HepG2 (cell line): ENCODE measurements at regions not wholly inside any gene's neighbourhood (a gene's known extent, or its start where the extent isn't known, plus 50 kb on each side); places are given as distances from the start of the nearest gene placed in this dataset.

Experiments used
- ATAC-seq: fragments of 200-7000 bp; cut with Tn5 transposase; 3 replicates; pipeline ENCODE4 v1.9.1; 2020; ENCODE audit warnings: mild to moderate bottlenecking, moderate library complexity
- BruUV-seq: library from RNA; stranded (reverse); fragments of 400-500 nt; replicated peaks from 2 replicates; lab custom pipeline; 2021; lab: Mats Ljungman, UMichigan
- CTCF ChIA-PET: fragments of 300-600 bp; formaldehyde crosslinking; extraction: SDS; loops from one replicate; lab custom pipeline; 2021; ENCODE audit warnings: low total read pairs, inconsistent platforms, low intra/inter-chr PET ratio; lab: Yijun Ruan, JAX
- POLR2A ChIA-PET: fragments of 350-600 bp; sonication (Branson Sonifier 250); formaldehyde crosslinking; loops from one replicate; lab custom pipeline; 2020; ENCODE audit warnings: antibody characterized with exemption, inconsistent platforms; lab: Yijun Ruan, JAX
- DNase-seq: peaks from one replicate; pipeline ENCODE4 v3.0.0-alpha.2; 2015; ENCODE audit warnings: low spot score
- FAIRE-seq: peaks from 3 replicates; lab custom pipeline; 2011; peaks lifted over from hg19 to GRCh38; lab: Jason Lieb, UNC
- H2AFZ ChIP-seq: one replicate; pipeline ENCODE4 v1.6.1; 2011; ENCODE audit warnings: low read length, inconsistent platforms
- H3K27ac ChIP-seq: fragments of 300-600 bp; 3 replicates; pipeline ENCODE4 v1.8.0; 2011; ENCODE audit warnings: mixed run types, mild to moderate bottlenecking, mixed read lengths, low read length, inconsistent platforms; ENCODE audit not compliant: insufficient read depth; ENCODE audit errors: extremely low read length
- H3K27me3 ChIP-seq, 2 experiments: fragments of 200-600 bp in 1 of 2; 2 replicates in 1 of 2; 3 replicates in 1 of 2; pipeline versions ENCODE4 v1.6.0 to v1.8.0; 2011; ENCODE audit warnings: low read length in 2 of 2, mild to moderate bottlenecking in 2 of 2, moderate library complexity in 2 of 2, inconsistent platforms in 1 of 2; ENCODE audit not compliant: insufficient read depth in 2 of 2, control insufficient read depth in 1 of 2
- H3K36me3 ChIP-seq, 2 experiments: fragments of 200-600 bp in 1 of 2; replicated peaks in 1 of 2; 2 replicates in 1 of 2; 3 replicates in 1 of 2; pipeline versions ENCODE4 v1.5.1 to v1.8.0; 2011; ENCODE audit warnings: low read length in 2 of 2, inconsistent platforms in 1 of 2; ENCODE audit not compliant: insufficient read depth in 2 of 2, control insufficient read depth in 1 of 2
- H3K4me1 ChIP-seq: 2 replicates; pipeline ENCODE4 v1.5.1; 2012; ENCODE audit warnings: low read length, inconsistent platforms; ENCODE audit not compliant: insufficient read depth
- H3K4me2 ChIP-seq: 2 replicates; pipeline ENCODE4 v1.6.0; 2011; ENCODE audit warnings: low read depth, low read length, inconsistent platforms
- H3K4me3 ChIP-seq, 3 experiments: fragments of 200-600 bp in 1 of 3; sonication (generic), shearing (Covaris generic) in 1 of 3; replicated peaks in 1 of 3; 2 replicates each; pipeline ENCODE4 v1.5.1; 2011 to 2016; ENCODE audit warnings: low read length in 3 of 3, inconsistent platforms in 2 of 3, low read depth in 2 of 3, mild to moderate bottlenecking in 2 of 3, control low read depth in 1 of 3, mixed read lengths in 1 of 3; ENCODE audit not compliant: insufficient read depth in 1 of 3
- H3K79me2 ChIP-seq: one replicate; pipeline ENCODE4 v1.6.1; 2011; ENCODE audit warnings: low read length, inconsistent platforms; ENCODE audit not compliant: insufficient read depth
- H3K9ac ChIP-seq: 2 replicates; pipeline ENCODE4 v1.6.0; 2011; ENCODE audit warnings: mild to moderate bottlenecking, low read depth, low read length, inconsistent platforms; ENCODE audit not compliant: insufficient read depth
- H3K9me3 ChIP-seq: 2 replicates; pipeline ENCODE4 v1.5.1; 2012; ENCODE audit warnings: mild to moderate bottlenecking, low read length
- H4K20me1 ChIP-seq: 2 replicates; pipeline ENCODE4 v1.6.0; 2011; ENCODE audit warnings: inconsistent platforms, mild to moderate bottlenecking, low read length, moderate library complexity; ENCODE audit not compliant: insufficient read depth
- ATRX ChIP-seq: sonication (generic); formaldehyde crosslinking; IDR thresholded peaks from 2 replicates; pipeline ENCODE4 v1.4.0; 2020; ENCODE audit warnings: missing genetic modification reagents, borderline replicate concordance
- BATF2 ChIP-seq: sonication (generic); formaldehyde crosslinking; IDR thresholded peaks from 2 replicates; pipeline ENCODE4 v1.8.0; 2022; ENCODE audit warnings: mild to moderate bottlenecking, missing genetic modification reagents, moderate library complexity
- CREBL2 ChIP-seq: sonication (generic); formaldehyde crosslinking; IDR thresholded peaks from 2 replicates; pipeline ENCODE4 v1.8.1; 2023; ENCODE audit warnings: missing genetic modification reagents, mild to moderate bottlenecking, borderline replicate concordance
- EED ChIP-seq: sonication (generic); formaldehyde crosslinking; IDR thresholded peaks from 2 replicates; pipeline ENCODE4 v1.5.0; 2020; ENCODE audit warnings: mild to moderate bottlenecking, missing genetic modification reagents
- ESRRA ChIP-seq: sonication (generic); formaldehyde crosslinking; IDR thresholded peaks from 2 replicates; pipeline ENCODE4 v1.5.1; 2020; ENCODE audit warnings: mild to moderate bottlenecking, low read depth, missing genetic modification reagents
- GMEB2 ChIP-seq: IDR thresholded peaks from 2 replicates; pipeline ENCODE4 v1.6.1; 2016; ENCODE audit warnings: missing biosample characterization, missing genetic modification reagents, low read depth
- IRF1 ChIP-seq: sonication (generic); formaldehyde crosslinking; IDR thresholded peaks from 2 replicates; pipeline ENCODE4 v1.4.0; 2020; ENCODE audit warnings: low read depth, mild to moderate bottlenecking, missing genetic modification reagents
- NR0B2 ChIP-seq: sonication (generic); formaldehyde crosslinking; IDR thresholded peaks from 2 replicates; pipeline ENCODE4 v1.4.0; 2020; ENCODE audit warnings: mild to moderate bottlenecking, missing genetic modification reagents
- SKIL ChIP-seq: sonication (generic); formaldehyde crosslinking; IDR thresholded peaks from 2 replicates; pipeline ENCODE4 v1.8.0; 2022; ENCODE audit warnings: missing genetic modification reagents, mild to moderate bottlenecking, moderate library complexity, borderline replicate concordance
- SSRP1 ChIP-seq: IDR thresholded peaks from 2 replicates; pipeline ENCODE4 v1.6.1; 2016; ENCODE audit warnings: control low read depth
- ZBTB20 ChIP-seq: sonication (generic); formaldehyde crosslinking; IDR thresholded peaks from 2 replicates; pipeline ENCODE4 v1.8.1; 2023; ENCODE audit warnings: missing genetic modification reagents, low read depth, mild to moderate bottlenecking, borderline replicate concordance
- ZBTB46 ChIP-seq: sonication (generic); formaldehyde crosslinking; IDR thresholded peaks from 2 replicates; pipeline ENCODE4 v1.4.0; 2020; ENCODE audit warnings: mild to moderate bottlenecking, missing genetic modification reagents, borderline replicate concordance
- ZFP90 ChIP-seq: sonication (generic); formaldehyde crosslinking; IDR thresholded peaks from 2 replicates; pipeline ENCODE4 v1.8.0; 2022; ENCODE audit warnings: missing genetic modification reagents, mild to moderate bottlenecking, inconsistent platforms, borderline replicate concordance
- ZNF552 ChIP-seq: sonication (generic); formaldehyde crosslinking; IDR thresholded peaks from 2 replicates; pipeline ENCODE4 v1.9.0; 2022; ENCODE audit warnings: missing genetic modification reagents, mild to moderate bottlenecking, borderline replicate concordance
- WGBS: methylation state at CpG from one replicate; pipeline ENCODE4 v1.1.6; 2017; ENCODE audit warnings: low lambda C conversion rate; 5-methylcytosine and 5-hydroxymethylcytosine counted together
- in situ Hi-C: cut with HindIII; loops from 2 replicates; pipeline ENCODE4 v1.10.0; 2017; ENCODE audit warnings: low pct_unique_long_range_greater_than_20kb; ENCODE audit not compliant: extremely low pct_ligation_motif_present
- intact Hi-C: fragments of 100-400 bp; cut with micrococcal nuclease; formaldehyde crosslinking; loops from one replicate; pipeline ENCODE4 v1.10.0; 2022; ENCODE audit not compliant: unreplicated experiment

- Histone ChIP-seq H4K20me1 (no peaks in the 10 kb centered on the region), H3K4me2 (no peak overlapping the region), H3K36me3 (no peaks in the 10 kb centered on the region), H2AFZ (no peak overlapping the region), H3K27me3 (peaks cover 2 to 26% of the 10 kb centered on the region in 2 experiments; a peak in 3 of 5 replicates), H3K79me2 (no peaks in the 10 kb centered on the region), H3K9me3 (no peaks in the 10 kb centered on the region), H3K4me1 (no peaks in the 10 kb centered on the region), H3K27ac (no peak overlapping the region), H3K4me3 (no peak overlapping the region), H3K9ac (no peak overlapping the region)
- ATAC-seq, result no peak
- BruUV-seq, result no TSS peak
- in situ Hi-C loops (no loop called here), intact Hi-C loops (no loop called here)
- CTCF ChIA-PET, result no interaction called here
- WGBS, result 16% methylated on average over 3 of the region's 3 CpGs
- no peak for DNase-seq
- TF ChIP-seq BATF2 (CRISPR knock-in tag) (no peak), ZBTB46 (no peak), ESRRA (CRISPR knock-in tag) (no peak), EED (CRISPR knock-in tag) (no peak), IRF1 (CRISPR knock-in tag) (no peak), GMEB2 (CRISPR knock-in tag) (no peak), ATRX (CRISPR knock-in tag) (no peak), SKIL (CRISPR knock-in tag) (no peak), ZBTB20 (CRISPR knock-in tag) (no peak), ZFP90 (CRISPR knock-in tag) (no peak), ZNF552 (CRISPR knock-in tag) (no peak), NR0B2 (no peak), SSRP1 (CRISPR knock-in tag) (no peak), CREBL2 (CRISPR knock-in tag) (no peak)
- no peak for FAIRE-seq
- POLR2A ChIA-PET, result no interaction called here
Observed at GRCh38 chr12:125292700-125293099, 227.5 kb downstream of the AACS start.
